22Rv1 (cell line): ENCODE measurements at regions not wholly inside any gene's neighbourhood (a gene's known extent, or its start where the extent isn't known, plus 50 kb on each side); places are given as distances from the start of the nearest gene placed in this dataset.

ENCODE experiments used
- CTCF ChIP-seq: fragments of 450-650 bp; IDR thresholded peaks from 2 replicates; pipeline ENCODE4 v1.5.1; 2017; ENCODE audit warnings: mild to moderate bottlenecking
- ZFX ChIP-seq: fragments of 450-650 bp; IDR thresholded peaks from 2 replicates; pipeline ENCODE4 v1.6.1; 2017; ENCODE audit warnings: antibody characterized with exemption, borderline replicate concordance

DNA sequence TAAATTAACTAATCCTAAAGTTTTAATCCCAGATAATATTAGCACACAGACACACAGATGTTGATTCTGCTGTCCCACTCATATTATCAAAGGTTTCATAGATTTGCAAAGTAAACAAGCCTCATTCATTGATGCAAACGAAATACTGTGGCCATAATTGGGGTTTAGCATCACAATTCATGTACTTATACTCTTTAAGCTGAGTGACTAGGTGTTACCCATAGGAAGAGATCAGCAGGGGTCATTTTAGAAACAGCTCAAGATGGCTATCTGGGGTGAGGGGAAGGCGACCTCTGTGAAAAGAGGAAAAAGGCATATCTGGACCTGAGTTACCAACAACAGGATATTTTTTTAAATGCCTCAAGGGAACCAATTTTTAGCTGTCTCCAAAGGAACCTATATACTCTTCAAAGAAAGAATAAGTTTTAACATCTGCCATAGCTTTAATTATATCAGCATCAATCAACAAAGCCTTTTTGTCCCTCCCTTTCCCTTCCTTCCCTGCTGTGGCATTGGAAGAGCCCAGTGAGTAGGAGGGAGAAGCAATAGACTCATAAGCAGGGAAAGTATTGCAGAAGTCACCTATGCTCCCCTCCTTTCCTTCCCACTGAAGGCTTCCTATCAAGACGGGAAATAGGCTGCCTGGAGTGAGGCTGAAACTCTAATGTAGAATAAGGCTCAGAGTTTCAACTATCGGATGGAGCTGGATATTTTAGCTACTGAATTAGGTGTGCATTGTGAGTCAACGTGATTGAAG, 553.4 kb downstream of the ZIC1 start:
- TF ChIP-seq CTCF (no peak), ZFX (no peak)
